ENCODE measurements at regions not wholly inside any gene's neighbourhood (a gene's known extent, or its start where the extent isn't known, plus 50 kb on each side); places are given as distances from the start of the nearest gene placed in this dataset.

- DNase-seq, result no peak
These were observed 654.5 kb downstream of the TOX3 start for GRCh38 chr16:51892293-51893007.

GRCh38 chr16:51888534-51888933 lies 658.4 kb downstream of the TOX3 start:
- no peak for DNase-seq

- DNase-seq, result no peak
These were observed 658.9 kb downstream of the TOX3 start for GRCh38 chr16:51888016-51888415.

GRCh38 chr16:51886456-51886855 lies 660.5 kb downstream of the TOX3 start:
- DNase-seq, result no peak

GRCh38 chr16:51884773-51885172 lies 662.2 kb downstream of the TOX3 start:
- DNase-seq, result no peak

GRCh38 chr16:51881731-51882130 lies 665.2 kb downstream of the TOX3 start:
- DNase-seq, result no peak

GRCh38 chr16:51880776-51881175 lies 666.2 kb downstream of the TOX3 start:
- DNase-seq, result no peak

- DNase-seq, result no peak
These were observed 669.3 kb downstream of the TOX3 start for GRCh38 chr16:51877686-51878085.

GRCh38 chr16:51876934-51877333 lies 670.0 kb downstream of the TOX3 start:
- DNase-seq, result no peak

GRCh38 chr16:51876601-51876875 lies 670.4 kb downstream of the TOX3 start:
- no peak for DNase-seq

- no peak for DNase-seq
These were observed 670.9 kb downstream of the TOX3 start for GRCh38 chr16:51875834-51876600.

GRCh38 chr16:51872524-51872923 lies 674.4 kb downstream of the TOX3 start:
- DNase-seq, result no peak

GRCh38 chr16:51870296-51870854 lies 676.6 kb downstream of the TOX3 start:
- DNase-seq, result no peak

GRCh38 chr16:51869176-51869575 lies 677.8 kb downstream of the TOX3 start:
- DNase-seq, result no peak

- DNase-seq, result no peak
These were observed 678.3 kb downstream of the TOX3 start for GRCh38 chr16:51868631-51869030.

- DNase-seq, result no peak
These were observed 679.4 kb downstream of the TOX3 start for GRCh38 chr16:51867386-51868065.

- no peak for DNase-seq
These were observed 682.4 kb downstream of the TOX3 start for GRCh38 chr16:51864575-51864974.

GRCh38 chr16:51854401-51854951 lies 692.5 kb downstream of the TOX3 start:
- no peak for DNase-seq

- no peak for DNase-seq
These were observed 693.4 kb downstream of the TOX3 start for GRCh38 chr16:51853586-51853985.

- DNase-seq, result no peak
These were observed 694.1 kb downstream of the TOX3 start for GRCh38 chr16:51852892-51853291.

- DNase-seq, result no peak
These were observed 695.8 kb downstream of the TOX3 start for GRCh38 chr16:51851111-51851510.

GRCh38 chr16:51849715-51850114 lies 697.2 kb downstream of the TOX3 start:
- DNase-seq, result no peak

GRCh38 chr16:51845586-51846305 lies 694.7 kb upstream of the SALL1 start:
- no peak for DNase-seq

All from NCI-H69 (cell line).